ENCODE measurements at regions not wholly inside any gene's neighbourhood (a gene's known extent, or its start where the extent isn't known, plus 50 kb on each side); places are given as distances from the start of the nearest gene placed in this dataset.

DNA sequence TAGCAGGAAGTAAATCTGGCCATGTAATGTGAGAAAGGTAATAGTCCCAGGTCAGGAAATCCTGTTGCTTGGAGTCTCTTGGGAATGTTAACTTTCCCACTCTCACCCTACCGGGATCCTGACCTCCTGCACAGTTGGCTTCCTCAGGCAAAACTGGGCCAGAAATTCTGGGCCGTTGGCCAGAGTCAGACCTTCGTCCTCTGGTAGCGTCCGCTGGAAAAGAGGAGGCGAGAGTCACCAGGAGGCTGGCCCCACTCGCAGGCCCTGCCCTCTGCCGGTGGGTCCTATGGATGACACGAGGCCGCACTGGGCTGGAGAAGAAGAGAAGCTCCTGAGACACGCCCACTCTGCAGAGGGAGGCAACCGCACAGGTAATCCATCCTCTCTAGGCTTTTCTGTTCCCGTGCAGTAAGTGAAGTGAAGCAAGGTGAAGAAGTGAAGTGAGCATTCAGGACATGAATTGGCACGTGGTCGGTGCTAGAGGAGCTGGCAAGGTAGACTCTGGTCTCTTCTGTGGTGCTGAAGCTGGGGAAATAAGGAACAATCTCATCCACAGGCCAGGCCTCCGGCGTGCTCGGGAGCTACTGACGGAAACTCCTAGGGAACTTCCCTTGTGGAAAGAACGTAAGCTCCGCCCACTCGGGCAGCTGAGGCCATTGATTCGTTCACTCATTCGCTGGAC lies 182.7 kb upstream of the GLI2 start (continued):
- TF ChIP-seq CBX2 (IDR thresholded peaks at IDR 0.05; ENCODE audit: low read depth, low read length) (no peak), CBX2 (CRISPR knock-in tag; IDR thresholded peaks at IDR 0.05; ENCODE audit: low read depth) (0 out of 2 replicates have a peak, but pooled peaks have one; percentile 33), NCOA2 (CRISPR knock-in tag; IDR thresholded peaks at IDR 0.05) (peak; percentile 55; the same call in 1 of the 2 replicates), PHF21A (CRISPR knock-in tag; IDR thresholded peaks at IDR 0.05) (peak; percentile 91), RAD21 (CRISPR knock-in tag; IDR thresholded peaks at IDR 0.05) (peak; percentile 99), MEIS2 (CRISPR knock-in tag; IDR thresholded peaks at IDR 0.05) (no peak), GTF2F1 (IDR thresholded peaks at IDR 0.05; ENCODE audit: low read length) (0 out of 2 replicates have a peak, but pooled peaks have one; percentile 74), HNRNPLL (IDR thresholded peaks at IDR 0.05; ENCODE audit: low read depth, low read length, poor library complexity, severe bottlenecking) (peak; percentile 38), ZBTB3 (CRISPR knock-in tag; IDR thresholded peaks at IDR 0.05; ENCODE audit: borderline replicate concordance, low read depth) (peak; percentile 47; the same call in 1 of the 2 replicates), SP4 (CRISPR knock-in tag; IDR thresholded peaks at IDR 0.05) (peak; percentile 77), ZSCAN29 (CRISPR knock-in tag; conservative IDR thresholded peaks at IDR 0.05) (peak; percentile 69; the same call in 1 of the 2 replicates), REPIN1 (CRISPR knock-in tag; IDR thresholded peaks at IDR 0.05; ENCODE audit: borderline replicate concordance, low read depth) (peak; percentile 93), ESRRA (CRISPR knock-in tag; IDR thresholded peaks at IDR 0.05; ENCODE audit: low read depth) (peak; percentile 46; the same call in 1 of the 2 replicates), ZBTB42 (CRISPR knock-in tag; IDR thresholded peaks at IDR 0.05) (no peak), BCL6 (CRISPR knock-in tag; IDR thresholded peaks at IDR 0.05) (peak; percentile 79), YY1 (IDR thresholded peaks at IDR 0.05; ENCODE audit: insufficient read depth, insufficient replicate concordance, low read depth, low read length) (peak; percentile 75), ZSCAN25 (CRISPR knock-in tag; IDR thresholded peaks at IDR 0.05) (peak; percentile 75), KLF6 (CRISPR knock-in tag; IDR thresholded peaks at IDR 0.05) (peak; percentile 72; the same call in 1 of the 2 replicates), ZNF34 (CRISPR knock-in tag; IDR thresholded peaks at IDR 0.05; ENCODE audit: borderline replicate concordance) (peak; percentile 90; the same call in 1 of the 2 replicates), ZNF782 (CRISPR knock-in tag; IDR thresholded peaks at IDR 0.05; ENCODE audit: borderline replicate concordance) (peak; percentile 89; the same call in 1 of the 2 replicates), KDM1A (CRISPR knock-in tag; IDR thresholded peaks at IDR 0.05) (peak; percentile 80; the same call in 1 of the 2 replicates)
- TF ChIP-seq, protein P1, sequence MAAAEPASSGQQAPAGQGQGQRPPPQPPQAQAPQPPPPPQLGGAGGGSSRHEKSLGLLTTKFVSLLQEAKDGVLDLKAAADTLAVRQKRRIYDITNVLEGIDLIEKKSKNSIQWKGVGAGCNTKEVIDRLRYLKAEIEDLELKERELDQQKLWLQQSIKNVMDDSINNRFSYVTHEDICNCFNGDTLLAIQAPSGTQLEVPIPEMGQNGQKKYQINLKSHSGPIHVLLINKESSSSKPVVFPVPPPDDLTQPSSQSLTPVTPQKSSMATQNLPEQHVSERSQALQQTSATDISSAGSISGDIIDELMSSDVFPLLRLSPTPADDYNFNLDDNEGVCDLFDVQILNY (CRISPR knock-in tag; conservative IDR thresholded peaks at IDR 0.05), result no peak
- TF ChIP-seq, protein P2, sequence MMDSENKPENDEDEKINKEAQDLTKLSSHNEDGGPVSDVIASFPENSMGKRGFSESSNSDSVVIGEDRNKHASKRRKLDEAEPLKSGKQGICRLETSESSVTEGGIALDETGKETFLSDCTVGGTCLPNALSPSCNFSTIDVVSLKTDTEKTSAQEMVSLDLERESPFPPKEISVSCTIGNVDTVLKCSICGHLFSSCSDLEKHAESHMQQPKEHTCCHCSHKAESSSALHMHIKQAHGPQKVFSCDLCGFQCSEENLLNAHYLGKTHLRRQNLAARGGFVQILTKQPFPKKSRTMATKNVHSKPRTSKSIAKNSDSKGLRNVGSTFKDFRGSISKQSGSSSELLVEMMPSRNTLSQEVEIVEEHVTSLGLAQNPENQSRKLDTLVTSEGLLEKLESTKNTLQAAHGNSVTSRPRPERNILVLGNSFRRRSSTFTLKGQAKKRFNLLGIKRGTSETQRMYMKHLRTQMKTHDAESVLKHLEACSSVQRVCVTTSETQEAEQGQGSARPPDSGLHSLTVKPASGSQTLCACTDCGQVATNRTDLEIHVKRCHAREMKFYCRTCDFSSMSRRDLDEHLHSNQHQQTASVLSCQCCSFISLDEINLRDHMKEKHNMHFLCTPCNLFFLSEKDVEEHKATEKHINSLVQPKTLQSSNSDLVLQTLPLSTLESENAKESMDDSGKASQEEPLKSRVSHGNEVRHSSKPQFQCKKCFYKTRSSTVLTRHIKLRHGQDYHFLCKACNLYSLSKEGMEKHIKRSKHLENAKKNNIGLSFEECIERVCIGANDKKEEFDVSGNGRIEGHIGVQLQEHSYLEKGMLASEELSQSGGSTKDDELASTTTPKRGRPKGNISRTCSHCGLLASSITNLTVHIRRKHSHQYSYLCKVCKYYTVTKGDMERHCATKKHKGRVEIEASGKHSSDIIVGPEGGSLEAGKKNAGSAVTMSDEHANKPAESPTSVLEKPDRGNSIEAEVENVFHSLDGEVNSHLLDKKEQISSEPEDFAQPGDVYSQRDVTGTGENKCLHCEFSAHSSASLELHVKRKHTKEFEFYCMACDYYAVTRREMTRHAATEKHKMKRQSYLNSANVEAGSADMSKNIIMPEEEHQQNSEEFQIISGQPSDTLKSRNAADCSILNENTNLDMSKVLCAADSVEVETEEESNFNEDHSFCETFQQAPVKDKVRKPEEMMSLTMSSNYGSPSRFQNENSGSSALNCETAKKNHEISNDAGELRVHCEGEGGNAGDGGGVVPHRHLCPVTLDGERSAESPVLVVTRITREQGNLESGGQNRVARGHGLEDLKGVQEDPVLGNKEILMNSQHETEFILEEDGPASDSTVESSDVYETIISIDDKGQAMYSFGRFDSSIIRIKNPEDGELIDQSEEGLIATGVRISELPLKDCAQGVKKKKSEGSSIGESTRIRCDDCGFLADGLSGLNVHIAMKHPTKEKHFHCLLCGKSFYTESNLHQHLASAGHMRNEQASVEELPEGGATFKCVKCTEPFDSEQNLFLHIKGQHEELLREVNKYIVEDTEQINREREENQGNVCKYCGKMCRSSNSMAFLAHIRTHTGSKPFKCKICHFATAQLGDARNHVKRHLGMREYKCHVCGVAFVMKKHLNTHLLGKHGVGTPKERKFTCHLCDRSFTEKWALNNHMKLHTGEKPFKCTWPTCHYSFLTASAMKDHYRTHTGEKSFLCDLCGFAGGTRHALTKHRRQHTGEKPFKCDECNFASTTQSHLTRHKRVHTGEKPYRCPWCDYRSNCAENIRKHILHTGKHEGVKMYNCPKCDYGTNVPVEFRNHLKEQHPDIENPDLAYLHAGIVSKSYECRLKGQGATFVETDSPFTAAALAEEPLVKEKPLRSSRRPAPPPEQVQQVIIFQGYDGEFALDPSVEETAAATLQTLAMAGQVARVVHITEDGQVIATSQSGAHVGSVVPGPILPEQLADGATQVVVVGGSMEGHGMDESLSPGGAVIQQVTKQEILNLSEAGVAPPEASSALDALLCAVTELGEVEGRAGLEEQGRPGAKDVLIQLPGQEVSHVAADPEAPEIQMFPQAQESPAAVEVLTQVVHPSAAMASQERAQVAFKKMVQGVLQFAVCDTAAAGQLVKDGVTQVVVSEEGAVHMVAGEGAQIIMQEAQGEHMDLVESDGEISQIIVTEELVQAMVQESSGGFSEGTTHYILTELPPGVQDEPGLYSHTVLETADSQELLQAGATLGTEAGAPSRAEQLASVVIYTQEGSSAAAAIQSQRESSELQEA (CRISPR knock-in tag; IDR thresholded peaks at IDR 0.05; ENCODE audit: not compliant biosample characterization), result peak; percentile 54
